Glutamatergic neuron (in vitro differentiated cells): ENCODE measurements at regions not wholly inside any gene's neighbourhood (a gene's known extent, or its start where the extent isn't known, plus 50 kb on each side); places are given as distances from the start of the nearest gene placed in this dataset.
"Not testable (repeated sequence)": the region's sequence is repeated elsewhere in the genome, so short reads cannot be mapped to it uniquely, and the experiment has no call there.

Experiments
- DNase-seq: peaks from one replicate; pipeline ENCODE4 v3.0.0; 2022
- H3K27ac Mint-ChIP-seq: one replicate; pipeline ENCODE4 v1.8.0; 2020; ENCODE audit warnings: mild to moderate bottlenecking, mixed read lengths, inconsistent platforms; ENCODE audit not compliant: unreplicated experiment
- H3K27me3 Mint-ChIP-seq: one replicate; pipeline ENCODE4 v1.8.0; 2020; ENCODE audit warnings: mild to moderate bottlenecking, moderate library complexity, mixed read lengths, inconsistent platforms; ENCODE audit not compliant: unreplicated experiment
- H3K36me3 Mint-ChIP-seq: one replicate; pipeline ENCODE4 v1.8.0; 2020; ENCODE audit warnings: mild to moderate bottlenecking, mixed read lengths, inconsistent platforms; ENCODE audit not compliant: unreplicated experiment
- H3K4me1 Mint-ChIP-seq: one replicate; pipeline ENCODE4 v1.8.0; 2020; ENCODE audit warnings: mild to moderate bottlenecking, low read depth, mixed read lengths, inconsistent platforms; ENCODE audit not compliant: unreplicated experiment
- H3K4me3 Mint-ChIP-seq: one replicate; pipeline ENCODE4 v1.8.0; 2020; ENCODE audit warnings: mild to moderate bottlenecking, mixed read lengths, inconsistent platforms; ENCODE audit not compliant: unreplicated experiment
- H3K9me3 Mint-ChIP-seq: one replicate; pipeline ENCODE4 v1.8.0; 2020; ENCODE audit warnings: mild to moderate bottlenecking, moderate library complexity, mixed read lengths, inconsistent platforms; ENCODE audit not compliant: unreplicated experiment
- TF ChIP-seq, protein P1 (sequence below): fragments of 200-600 bp; sonication (generic); IDR thresholded peaks from one replicate; pipeline ENCODE4 v1.5.0; 2021; ENCODE audit not compliant: partially characterized antibody, unreplicated experiment

DNA sequence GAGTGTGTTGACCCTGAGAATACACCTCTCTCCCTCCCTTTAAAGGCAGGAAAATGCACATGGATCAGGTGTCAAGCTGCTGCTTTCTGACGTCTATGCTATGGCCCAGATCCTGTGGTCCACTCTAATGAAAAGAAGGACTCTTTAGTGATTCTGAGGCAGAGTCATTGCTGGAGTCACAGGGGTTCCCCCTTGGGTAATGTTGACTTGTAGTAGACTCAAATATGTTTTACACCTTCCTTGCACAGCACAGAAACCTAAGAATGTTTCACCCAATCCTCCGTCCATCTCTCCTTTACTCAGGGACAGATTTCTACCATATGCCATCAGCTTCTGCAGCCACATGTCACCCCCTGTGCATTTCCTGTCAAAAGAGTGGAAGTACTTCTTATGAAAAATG is 525.4 kb downstream of the TMEM121 start:
- H3K27ac Mint-ChIP-seq, result no peak overlapping the region
- H3K36me3 Mint-ChIP-seq, result peaks cover 12% of the 10 kb centered on the region
- peaks cover 4% of the 10 kb centered on the region for H3K27me3 Mint-ChIP-seq
- no peak overlapping the region for H3K4me3 Mint-ChIP-seq
- H3K9me3 Mint-ChIP-seq, result peaks cover 8% of the 10 kb centered on the region
- no peaks in the 10 kb centered on the region for H3K4me1 Mint-ChIP-seq
- TF ChIP-seq, protein P1, sequence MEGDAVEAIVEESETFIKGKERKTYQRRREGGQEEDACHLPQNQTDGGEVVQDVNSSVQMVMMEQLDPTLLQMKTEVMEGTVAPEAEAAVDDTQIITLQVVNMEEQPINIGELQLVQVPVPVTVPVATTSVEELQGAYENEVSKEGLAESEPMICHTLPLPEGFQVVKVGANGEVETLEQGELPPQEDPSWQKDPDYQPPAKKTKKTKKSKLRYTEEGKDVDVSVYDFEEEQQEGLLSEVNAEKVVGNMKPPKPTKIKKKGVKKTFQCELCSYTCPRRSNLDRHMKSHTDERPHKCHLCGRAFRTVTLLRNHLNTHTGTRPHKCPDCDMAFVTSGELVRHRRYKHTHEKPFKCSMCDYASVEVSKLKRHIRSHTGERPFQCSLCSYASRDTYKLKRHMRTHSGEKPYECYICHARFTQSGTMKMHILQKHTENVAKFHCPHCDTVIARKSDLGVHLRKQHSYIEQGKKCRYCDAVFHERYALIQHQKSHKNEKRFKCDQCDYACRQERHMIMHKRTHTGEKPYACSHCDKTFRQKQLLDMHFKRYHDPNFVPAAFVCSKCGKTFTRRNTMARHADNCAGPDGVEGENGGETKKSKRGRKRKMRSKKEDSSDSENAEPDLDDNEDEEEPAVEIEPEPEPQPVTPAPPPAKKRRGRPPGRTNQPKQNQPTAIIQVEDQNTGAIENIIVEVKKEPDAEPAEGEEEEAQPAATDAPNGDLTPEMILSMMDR, result no peak
- DNase-seq, result no peak

DNA sequence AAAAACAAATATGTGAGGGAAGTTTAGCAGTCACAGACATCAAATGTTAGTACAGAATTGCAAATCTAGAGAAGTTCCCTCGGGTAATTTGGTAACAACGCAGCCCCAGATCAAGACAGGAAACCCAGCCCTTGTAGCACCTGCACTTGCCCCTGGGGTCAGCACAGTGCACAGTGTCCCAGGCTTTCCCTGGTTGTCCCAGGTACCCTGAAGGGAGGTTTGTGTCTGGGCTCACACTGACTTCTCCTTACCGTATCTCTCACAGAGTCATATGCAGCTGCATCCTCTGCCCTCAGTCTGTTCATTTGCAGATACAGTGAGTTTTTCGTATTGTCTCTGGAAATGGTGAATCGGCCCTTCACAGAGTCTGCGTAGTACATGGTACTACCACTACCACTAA is 528.9 kb downstream of the TMEM121 start:
- Mint-ChIP-seq H3K9me3 (peaks cover 15% of the 10 kb centered on the region), H3K4me1 (no peaks in the 10 kb centered on the region), H3K27me3 (peaks cover 4% of the 10 kb centered on the region), H3K4me3 (no peak overlapping the region), H3K27ac (no peak overlapping the region), H3K36me3 (peaks cover 15% of the 10 kb centered on the region)
- TF ChIP-seq, protein P1, result no peak
- DNase-seq, result no peak

DNA sequence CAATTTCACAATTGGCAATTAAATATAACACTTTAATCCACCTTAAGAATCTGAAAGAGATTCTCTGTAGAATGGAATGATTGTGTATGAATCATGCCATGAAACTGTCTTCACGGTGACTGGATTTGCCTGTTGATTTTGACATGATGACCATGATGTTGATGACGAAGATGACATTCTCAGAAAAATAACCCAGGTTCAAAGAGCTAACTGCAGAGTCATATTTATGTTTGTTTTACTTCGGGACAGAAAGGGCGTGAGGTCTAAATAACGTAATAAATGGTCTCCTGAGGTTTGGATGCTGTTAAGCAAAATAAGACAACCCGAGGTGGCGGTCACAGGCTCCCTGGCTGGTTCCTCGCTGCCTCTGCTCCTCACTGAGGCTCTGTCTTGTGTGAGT is 532.0 kb downstream of the TMEM121 start:
- H3K27me3 Mint-ChIP-seq, result peaks cover 4% of the 10 kb centered on the region
- no peak overlapping the region for H3K4me3 Mint-ChIP-seq
- DNase-seq, result no peak
- H3K9me3 Mint-ChIP-seq, result peaks cover 16% of the 10 kb centered on the region
- TF ChIP-seq, protein P1, result no peak
- H3K36me3 Mint-ChIP-seq, result peaks cover 9% of the 10 kb centered on the region
- H3K4me1 Mint-ChIP-seq, result no peaks in the 10 kb centered on the region
- no peak overlapping the region for H3K27ac Mint-ChIP-seq

DNA sequence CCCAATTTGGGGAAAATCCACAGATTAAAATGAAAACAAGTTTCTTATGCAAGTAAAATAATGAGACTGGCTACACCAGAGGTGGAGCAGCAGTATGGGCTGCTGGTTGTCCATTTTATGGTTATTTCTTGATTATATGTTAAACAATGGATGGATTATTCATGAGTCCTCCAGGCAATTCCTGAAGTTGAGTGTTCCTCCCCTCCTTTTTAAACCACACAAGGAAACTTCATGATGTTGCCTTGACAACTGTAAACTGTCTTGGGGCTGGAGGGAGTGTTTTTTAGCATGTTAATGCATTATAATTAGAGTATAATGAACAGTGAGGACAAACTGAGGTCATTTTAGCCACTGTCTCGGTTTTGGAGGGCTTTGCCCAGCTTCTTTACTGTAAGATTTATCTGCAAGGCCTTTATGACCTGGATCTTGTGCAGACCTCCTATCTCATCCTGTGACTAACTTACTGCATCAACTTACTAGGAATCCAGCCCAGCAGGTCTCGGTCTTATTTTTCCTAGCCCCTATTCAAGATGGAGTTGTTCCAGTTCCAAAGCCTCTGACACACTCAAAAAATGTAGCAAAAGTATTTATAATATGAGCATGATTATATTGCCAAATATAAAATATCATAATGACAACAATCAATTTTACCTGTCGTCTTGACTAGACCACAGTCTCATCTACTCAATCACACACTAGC is 534.0 kb downstream of the TMEM121 start:
- Mint-ChIP-seq H3K4me3 (no peak overlapping the region), H3K27me3 (no peaks in the 10 kb centered on the region), H3K36me3 (peaks cover 9% of the 10 kb centered on the region), H3K4me1 (no peaks in the 10 kb centered on the region), H3K27ac (no peak overlapping the region), H3K9me3 (peaks cover 15% of the 10 kb centered on the region)
- TF ChIP-seq, protein P1, result no peak
- no peak for DNase-seq

DNA sequence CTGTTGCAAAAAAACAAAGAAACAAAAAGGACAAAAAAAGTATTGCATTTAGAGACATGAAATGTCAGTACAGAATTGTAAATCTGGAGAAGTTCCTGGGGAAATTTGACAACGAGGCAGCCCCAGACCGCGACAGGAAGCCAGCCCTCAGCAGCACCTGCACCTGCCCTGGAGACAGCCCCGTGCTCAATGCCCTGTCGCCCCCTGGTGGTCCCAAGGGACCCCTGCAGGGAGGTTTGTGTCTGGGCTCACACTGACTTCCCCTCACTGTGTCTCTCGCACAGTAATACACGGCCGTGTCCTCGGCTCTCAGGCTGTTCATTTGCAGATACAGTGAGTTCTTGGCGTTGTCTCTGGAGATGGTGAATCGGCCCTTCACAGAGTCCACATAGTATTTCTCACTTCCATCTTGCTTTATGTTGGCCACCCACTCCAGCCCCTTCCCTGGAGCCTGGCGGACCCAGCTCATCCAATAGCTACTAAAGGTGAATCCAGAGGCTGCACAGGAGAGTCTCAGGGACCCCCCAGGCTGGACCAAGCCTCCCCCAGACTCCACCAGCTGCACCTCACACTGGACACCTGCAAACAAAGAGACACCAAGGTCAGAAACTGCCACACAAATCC is 535.6 kb downstream of the TMEM121 start:
- not testable (repeated sequence) for H3K4me1 Mint-ChIP-seq, H3K27ac Mint-ChIP-seq, H3K4me3 Mint-ChIP-seq, H3K36me3 Mint-ChIP-seq, DNase-seq, H3K27me3 Mint-ChIP-seq
- H3K9me3 Mint-ChIP-seq, result peaks cover 15% of the 10 kb centered on the region
